HCT116 (cell line): ENCODE measurements at regions not wholly inside any gene's neighbourhood (a gene's known extent, or its start where the extent isn't known, plus 50 kb on each side); places are given as distances from the start of the nearest gene placed in this dataset.

Experiments
- ATF3 ChIP-seq: IDR thresholded peaks from 2 replicates; pipeline ENCODE4 v1.6.1; 2012
- CEBPB ChIP-seq: IDR thresholded peaks from 2 replicates; pipeline ENCODE4 v1.6.1; 2012; ENCODE audit warnings: low read depth
- CTCF ChIP-seq, 3 experiments: fragments of 200-600 bp in 1 of 3; sonication (generic) in 1 of 3; IDR thresholded peaks in 2 of 3; conservative IDR thresholded peaks in 1 of 3; 2 replicates each; pipeline ENCODE4 v1.5.1; 2012 to 2017; ENCODE audit warnings: low read depth in 2 of 3, low read length in 2 of 3, antibody characterized with exemption in 1 of 3, borderline replicate concordance in 1 of 3, control low read depth in 1 of 3, mild to moderate bottlenecking in 1 of 3, mixed read lengths in 1 of 3, mixed run types in 1 of 3, moderate library complexity in 1 of 3; ENCODE audit not compliant: insufficient read depth in 1 of 3
- EZH2 ChIP-seq: fragments of 200-600 bp; sonication (generic); IDR thresholded peaks from 2 replicates; pipeline ENCODE4 v1.6.1; 2017; ENCODE audit warnings: antibody characterized with exemption, mixed run types
- MAX ChIP-seq: IDR thresholded peaks from 2 replicates; pipeline ENCODE4 v1.6.1; 2012
- POLR2A ChIP-seq: IDR thresholded peaks from 2 replicates; pipeline ENCODE4 v1.7.0; 2011; ENCODE audit warnings: borderline replicate concordance; ENCODE audit not compliant: insufficient read depth, insufficient read length; ENCODE audit errors: extremely low read depth
- POLR2AphosphoS5 ChIP-seq: IDR thresholded peaks from 2 replicates; pipeline ENCODE4 v1.6.1; 2011; ENCODE audit warnings: mild to moderate bottlenecking, low read depth, low read length, moderate library complexity
- RAD21 ChIP-seq: IDR thresholded peaks from 2 replicates; pipeline ENCODE4 v1.6.1; 2012; ENCODE audit warnings: low read depth, mild to moderate bottlenecking
- REST ChIP-seq: IDR thresholded peaks from 2 replicates; pipeline ENCODE4 v1.6.1; 2012; ENCODE audit warnings: low read depth
- SP1 ChIP-seq: IDR thresholded peaks from 2 replicates; pipeline ENCODE4 v1.6.1; 2012; ENCODE audit warnings: low read depth
- SRF ChIP-seq: IDR thresholded peaks from 2 replicates; pipeline ENCODE4 v1.6.1; 2012; ENCODE audit warnings: low read depth
- TCF7L2 ChIP-seq: IDR thresholded peaks from 2 replicates; pipeline ENCODE4 v1.7.0; 2011; ENCODE audit warnings: borderline replicate concordance, inconsistent platforms; ENCODE audit not compliant: insufficient read depth, insufficient read length; ENCODE audit errors: extremely low read depth
- YY1 ChIP-seq: IDR thresholded peaks from 2 replicates; pipeline ENCODE4 v1.6.1; 2011; ENCODE audit warnings: low read length, low read depth, moderate library complexity, mild to moderate bottlenecking; ENCODE audit not compliant: insufficient replicate concordance; ENCODE audit errors: extremely low read depth

- TF ChIP-seq MAX (no peak), EZH2 (no peak), CTCF (IDR thresholded peaks at IDR 0.05 in 2 of 3, conservative IDR thresholded peaks at IDR 0.05 in 1 of 3; ENCODE audit: borderline replicate concordance in 1 of 3, insufficient read depth in 1 of 3, low read depth in 2 of 3, low read length in 2 of 3) (no peak), POLR2AphosphoS5 (no peak), ATF3 (no peak), POLR2A (no peak), TCF7L2 (no peak), RAD21 (no peak), SP1 (no peak), CEBPB (no peak), REST (no peak), SRF (no peak), YY1 (no peak)
Measured at GRCh38 chr9:7300484-7300883, 499.1 kb downstream of the DMAC1 start.
